Fibroblast of lung (primary cell): ENCODE measurements at regions not wholly inside any gene's neighbourhood (a gene's known extent, or its start where the extent isn't known, plus 50 kb on each side); places are given as distances from the start of the nearest gene placed in this dataset.

ENCODE experiments used
- CTCF ChIP-seq, 2 donors: IDR thresholded peaks in 1 of 2; conservative IDR thresholded peaks in 1 of 2; 1 replicate in 1 of 2; 2 replicates in 1 of 2; pipeline ENCODE4 v1.5.1; 2011 to 2012; ENCODE audit warnings: low read length in 2 of 2, control low read depth in 1 of 2, inconsistent platforms in 1 of 2, low read depth in 1 of 2, mild to moderate bottlenecking in 1 of 2
- EZH2 ChIP-seq: IDR thresholded peaks from 2 replicates; pipeline ENCODE4 v1.5.1; 2012; ENCODE audit warnings: low read length, control low read depth, mild to moderate bottlenecking; ENCODE audit errors: missing control alignments

- TF ChIP-seq CTCF (conservative IDR thresholded peaks at IDR 0.05 in 1 of 2, IDR thresholded peaks at IDR 0.05 in 1 of 2; ENCODE audit: low read depth in 1 of 2, low read length in 2 of 2), result no peak
- no peak for TF ChIP-seq EZH2
Measured at GRCh38 chr21:34195335-34195734, 122.0 kb downstream of the MRPS6 start.
